Spleen (tissue), 7 donors: ENCODE measurements at regions not wholly inside any gene's neighbourhood (a gene's known extent, or its start where the extent isn't known, plus 50 kb on each side); places are given as distances from the start of the nearest gene placed in this dataset.

Experiments used
- POLR2A ChIP-seq, 3 donors: fragments of 450-650 bp; IDR thresholded peaks; one replicate each; pipeline ENCODE4 v1.5.1; 2017; ENCODE audit warnings: antibody characterized with exemption in 3 of 3, mild to moderate bottlenecking in 1 of 3
- TF ChIP-seq, protein P1 (sequence below), 11 experiments: fragments of 200-600 bp in 7 of 11; fragments of 450-650 bp in 4 of 11; sonication (generic) in 4 of 11; IDR thresholded peaks in 8 of 11; conservative IDR thresholded peaks in 3 of 11; 1 replicate in 7 of 11; 2 replicates in 4 of 11; pipeline versions ENCODE4 v1.4.0 to v1.8.0; 2016 to 2021; ENCODE audit warnings: antibody characterized with exemption in 11 of 11, inconsistent platforms in 4 of 11, mild to moderate bottlenecking in 1 of 11
- donor health status: DM: no; HTN: no; CAD: no; lungs with moderate emphysema.
- donor health status: DM: no; HTN: no; CAD: no.
- donor health status: DM: no; HTN: no; CAD: no.

DNA sequence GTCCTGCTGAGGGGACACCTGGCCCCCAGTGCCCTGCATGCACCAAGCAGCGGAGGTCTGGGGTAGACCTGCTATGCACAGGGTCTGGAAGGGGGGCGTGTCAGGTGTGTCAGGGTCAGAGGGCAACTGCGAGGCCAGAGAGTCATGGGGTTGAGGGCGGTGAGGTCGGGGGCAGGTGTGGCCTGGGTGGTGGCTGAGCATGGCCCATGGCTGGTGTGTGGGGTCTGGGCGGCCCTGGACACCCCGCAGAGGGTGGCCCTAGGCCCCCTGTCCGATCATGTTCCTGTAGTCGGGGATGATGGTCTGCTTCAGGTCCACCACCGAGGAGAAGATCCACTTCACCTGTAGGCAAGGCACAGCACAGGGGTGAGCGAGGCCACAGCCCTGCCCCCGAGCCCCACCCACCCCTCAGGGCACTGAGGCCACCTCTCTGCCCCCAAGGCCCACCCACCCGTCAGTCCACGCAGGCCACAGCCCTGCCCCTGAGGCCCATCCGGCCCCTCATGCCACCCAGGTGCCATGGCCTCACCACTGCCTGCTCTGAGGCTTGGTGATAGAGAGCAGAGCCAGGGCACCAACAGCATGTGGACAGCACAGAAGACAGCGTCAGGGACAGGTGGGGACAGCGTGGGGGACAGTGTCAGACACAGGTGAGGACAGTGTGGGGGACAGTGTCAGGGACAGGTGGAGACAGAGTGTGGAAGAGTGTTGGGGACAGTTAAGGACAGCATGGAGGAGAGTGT is 211.3 kb downstream of the TMEM121 start:
- TF ChIP-seq, protein P1, sequence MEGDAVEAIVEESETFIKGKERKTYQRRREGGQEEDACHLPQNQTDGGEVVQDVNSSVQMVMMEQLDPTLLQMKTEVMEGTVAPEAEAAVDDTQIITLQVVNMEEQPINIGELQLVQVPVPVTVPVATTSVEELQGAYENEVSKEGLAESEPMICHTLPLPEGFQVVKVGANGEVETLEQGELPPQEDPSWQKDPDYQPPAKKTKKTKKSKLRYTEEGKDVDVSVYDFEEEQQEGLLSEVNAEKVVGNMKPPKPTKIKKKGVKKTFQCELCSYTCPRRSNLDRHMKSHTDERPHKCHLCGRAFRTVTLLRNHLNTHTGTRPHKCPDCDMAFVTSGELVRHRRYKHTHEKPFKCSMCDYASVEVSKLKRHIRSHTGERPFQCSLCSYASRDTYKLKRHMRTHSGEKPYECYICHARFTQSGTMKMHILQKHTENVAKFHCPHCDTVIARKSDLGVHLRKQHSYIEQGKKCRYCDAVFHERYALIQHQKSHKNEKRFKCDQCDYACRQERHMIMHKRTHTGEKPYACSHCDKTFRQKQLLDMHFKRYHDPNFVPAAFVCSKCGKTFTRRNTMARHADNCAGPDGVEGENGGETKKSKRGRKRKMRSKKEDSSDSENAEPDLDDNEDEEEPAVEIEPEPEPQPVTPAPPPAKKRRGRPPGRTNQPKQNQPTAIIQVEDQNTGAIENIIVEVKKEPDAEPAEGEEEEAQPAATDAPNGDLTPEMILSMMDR (IDR thresholded peaks at IDR 0.05 in 8 of 11, conservative IDR thresholded peaks at IDR 0.05 in 3 of 11), result no peak
- TF ChIP-seq POLR2A (IDR thresholded peaks at IDR 0.05), result no peak
